ENCODE measurements at regions not wholly inside any gene's neighbourhood (a gene's known extent, or its start where the extent isn't known, plus 50 kb on each side); places are given as distances from the start of the nearest gene placed in this dataset.

- TF ChIP-seq CTCF (IDR thresholded peaks at IDR 0.05) (no peak), EZH2 (IDR thresholded peaks at IDR 0.05) (no peak)
Observed at GRCh38 chr11:82406611-82407010, 327.1 kb downstream of the FAM181B start.

Measured in neural progenitor cell (in vitro differentiated cells).